K562 (cell line): ENCODE measurements at regions not wholly inside any gene's neighbourhood (a gene's known extent, or its start where the extent isn't known, plus 50 kb on each side); places are given as distances from the start of the nearest gene placed in this dataset.

ENCODE experiments used
- ATAC-seq: fragments of 200-7000 bp; cut with Tn5 transposase; 3 replicates; pipeline ENCODE4 v1.9.1; 2020; ENCODE audit warnings: moderate library complexity
- BruUV-seq: library from RNA; stranded (reverse); fragments of 400-500 nt; replicated peaks from 2 replicates; lab custom pipeline; 2021; lab: Mats Ljungman, UMichigan
- CTCF ChIA-PET: fragments of 300-600 bp; formaldehyde crosslinking; extraction: SDS; loops from one replicate; lab custom pipeline; 2021; ENCODE audit warnings: low intra/inter-chr PET ratio; lab: Yijun Ruan, JAX
- POLR2A ChIA-PET: fragments of 300-600, 350-650 bp; sonication (Branson Sonifier 250); formaldehyde crosslinking; extraction: SDS; loops from one replicate; lab custom pipeline; 2021; ENCODE audit warnings: antibody characterized with exemption, inconsistent platforms; lab: Yijun Ruan, JAX
- DNase-seq, 4 experiments: peaks; one replicate each; pipeline versions ENCODE4 v3.0.0 to v3.0.0-alpha.2; 2011 to 2018; ENCODE audit warnings: low spot score in 3 of 4, mixed read lengths in 3 of 4; ENCODE audit errors: extremely low read depth in 1 of 4
- FAIRE-seq: peaks from 2 replicates; lab custom pipeline; 2011; peaks lifted over from hg19 to GRCh38; lab: Jason Lieb, UNC
- H2AFZ ChIP-seq: 2 replicates; pipeline ENCODE4 v1.6.0; 2011; ENCODE audit warnings: low read depth, low read length, control low read depth, inconsistent platforms
- H3K27ac ChIP-seq: fragments of 200-600 bp; 3 replicates; pipeline ENCODE4 v1.8.0; 2011; ENCODE audit warnings: low read depth, mild to moderate bottlenecking, control low read depth, inconsistent platforms, low read length, moderate library complexity, mixed read lengths; ENCODE audit errors: extremely low read depth
- H3K27me3 ChIP-seq, 2 experiments: fragments of 300-600 bp in 1 of 2; 2 replicates in 1 of 2; 3 replicates in 1 of 2; pipeline versions ENCODE4 v1.6.0 to v1.8.0; 2011; ENCODE audit warnings: inconsistent platforms in 2 of 2, low read length in 2 of 2, mild to moderate bottlenecking in 1 of 2, mixed read lengths in 1 of 2, moderate library complexity in 1 of 2; ENCODE audit not compliant: control insufficient read depth in 2 of 2, insufficient read depth in 2 of 2
- H3K36me3 ChIP-seq: fragments of 300-600 bp; 3 replicates; pipeline ENCODE4 v1.8.0; 2011; ENCODE audit warnings: mild to moderate bottlenecking, low read length, inconsistent platforms; ENCODE audit not compliant: control insufficient read depth, insufficient read depth
- H3K4me1 ChIP-seq, 2 experiments: fragments of 200-600 bp in 1 of 2; replicated peaks in 1 of 2; 2 replicates in 1 of 2; 3 replicates in 1 of 2; pipeline versions ENCODE4 v1.5.1 to v1.8.0; 2011; ENCODE audit warnings: inconsistent platforms in 2 of 2, low read length in 2 of 2, mild to moderate bottlenecking in 1 of 2, mixed read lengths in 1 of 2, moderate library complexity in 1 of 2; ENCODE audit not compliant: control insufficient read depth in 2 of 2, insufficient read depth in 2 of 2
- H3K4me2 ChIP-seq: 2 replicates; pipeline ENCODE4 v1.6.1; 2011; ENCODE audit warnings: low read length, control low read depth, inconsistent platforms, mixed read lengths; ENCODE audit not compliant: insufficient read depth
- H3K4me3 ChIP-seq: fragments of 200-600 bp; sonication (generic), shearing (Covaris generic); 2 replicates; pipeline ENCODE4 v1.5.1; 2016; ENCODE audit warnings: control low read depth, inconsistent platforms
- H3K79me2 ChIP-seq: fragments of 200-600 bp; 3 replicates; pipeline ENCODE4 v1.8.0; 2011; ENCODE audit warnings: low read length, inconsistent platforms; ENCODE audit not compliant: control insufficient read depth, insufficient read depth
- H3K9ac ChIP-seq, 2 experiments: 2 replicates each; pipeline versions ENCODE4 v1.6.0 to v1.6.1; 2011; ENCODE audit warnings: low read depth in 2 of 2, low read length in 2 of 2, control low read depth in 1 of 2, inconsistent platforms in 1 of 2, mild to moderate bottlenecking in 1 of 2, mixed read lengths in 1 of 2; ENCODE audit not compliant: insufficient read depth in 1 of 2
- H3K9me1 ChIP-seq: one replicate; pipeline ENCODE4 v1.6.0; 2011; ENCODE audit warnings: inconsistent platforms, mild to moderate bottlenecking, low read length, moderate library complexity; ENCODE audit not compliant: control insufficient read depth, insufficient read depth
- H3K9me3 ChIP-seq: replicated peaks from 2 replicates; pipeline ENCODE4 v1.5.1; 2011; ENCODE audit warnings: low read depth, low read length, inconsistent platforms; ENCODE audit not compliant: control insufficient read depth, insufficient read depth
- H4K20me1 ChIP-seq: replicated peaks from 2 replicates; pipeline ENCODE4 v1.6.1; 2011; ENCODE audit warnings: low read length, inconsistent platforms, mixed read lengths; ENCODE audit not compliant: control insufficient read depth, insufficient read depth
- EGR1 ChIP-seq: fragments of 450-650 bp; conservative IDR thresholded peaks from 2 replicates; pipeline ENCODE4 v1.6.1; 2017; ENCODE audit warnings: mild to moderate bottlenecking
- JUND ChIP-seq, 2 experiments: IDR thresholded peaks; 2 replicates in 1 of 2; 3 replicates in 1 of 2; pipeline ENCODE4 v1.6.1; 2011; ENCODE audit warnings: borderline replicate concordance in 2 of 2, low read depth in 2 of 2, low read length in 2 of 2, improper control_type of control experiment in 1 of 2, missing biosample characterization in 1 of 2, missing genetic modification characterization in 1 of 2, missing genetic modification reagents in 1 of 2
- NFXL1 ChIP-seq: fragments of 450-650 bp; formaldehyde crosslinking; IDR thresholded peaks from 2 replicates; pipeline ENCODE4 v1.4.0; 2021; ENCODE audit warnings: mild to moderate bottlenecking
- OTX1 ChIP-seq: fragments of 450-650 bp; formaldehyde crosslinking; IDR thresholded peaks from 2 replicates; pipeline ENCODE4 v1.4.0; 2022; ENCODE audit warnings: mild to moderate bottlenecking
- ZNF766 ChIP-seq: fragments of 200-800 bp; sonication (Bioruptor generic); conservative IDR thresholded peaks from 2 replicates; pipeline ENCODE4 v1.6.1; 2016; ENCODE audit warnings: missing genetic modification characterization, missing compliant biosample characterization
- WGBS: fragments of 100-300 bp; shearing (Covaris generic); methylation state at CpG from one replicate; pipeline ENCODE4 v1.1.6; 2016; ENCODE audit warnings: low coverage, mixed read lengths; ENCODE audit not compliant: insufficient coverage; ENCODE audit errors: missing lambda C conversion rate; 5-methylcytosine and 5-hydroxymethylcytosine counted together
- in situ Hi-C: fragments of 300-500 bp; cut with MboI; formaldehyde crosslinking; loops from 4 replicates; pipeline ENCODE4 v1.15.0; 2018; ENCODE audit warnings: inconsistent platforms, mixed read lengths
- intact Hi-C: fragments of 100-400 bp; cut with micrococcal nuclease; formaldehyde crosslinking; loops from 2 replicates; pipeline ENCODE4 v1.14.2; 2022
- TF ChIP-seq, protein P1 (sequence below): IDR thresholded peaks from 3 replicates; pipeline ENCODE4 v1.6.1; 2011; ENCODE audit warnings: borderline replicate concordance, mild to moderate bottlenecking; ENCODE audit not compliant: insufficient read length, insufficient read depth
- TF ChIP-seq, protein P2 (sequence below): fragments of 250-450 bp; sonication (Bioruptor Pico); IDR thresholded peaks from 2 replicates; pipeline ENCODE4 v1.8.0; 2022; ENCODE audit warnings: moderate library complexity, mild to moderate bottlenecking, inconsistent platforms
- TF ChIP-seq, protein P3 (sequence below): fragments of 450-650 bp; IDR thresholded peaks from 2 replicates; pipeline ENCODE4 v1.6.1; 2016; ENCODE audit warnings: borderline replicate concordance
- TF ChIP-seq, protein P4 (sequence below), 2 experiments: IDR thresholded peaks in 1 of 2; conservative IDR thresholded peaks in 1 of 2; 2 replicates each; pipeline ENCODE4 v1.6.1; 2016; ENCODE audit warnings: low read depth in 2 of 2, mild to moderate bottlenecking in 1 of 2, missing compliant biosample characterization in 1 of 2, missing genetic modification characterization in 1 of 2, moderate library complexity in 1 of 2

DNA sequence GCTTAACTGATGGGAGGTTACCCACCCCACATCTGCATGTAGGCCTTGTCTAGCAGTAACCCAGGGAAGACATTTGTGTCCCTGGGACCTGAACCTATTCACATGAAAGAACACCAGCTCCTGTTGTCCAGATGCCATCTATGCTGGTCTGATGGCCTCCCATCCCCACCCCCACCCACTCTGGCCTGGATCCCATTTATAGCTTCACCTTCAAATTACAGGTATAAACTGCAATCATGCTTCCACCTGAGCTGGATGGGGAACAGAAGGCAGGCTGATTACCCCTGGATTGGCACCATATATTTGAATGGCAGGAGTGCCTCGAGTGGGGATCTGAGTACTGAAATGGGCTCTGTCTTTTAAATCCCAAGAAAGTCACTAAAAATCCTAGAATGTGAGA is 312.7 kb upstream of the USP24 start (continued):
- TF ChIP-seq, protein P1, sequence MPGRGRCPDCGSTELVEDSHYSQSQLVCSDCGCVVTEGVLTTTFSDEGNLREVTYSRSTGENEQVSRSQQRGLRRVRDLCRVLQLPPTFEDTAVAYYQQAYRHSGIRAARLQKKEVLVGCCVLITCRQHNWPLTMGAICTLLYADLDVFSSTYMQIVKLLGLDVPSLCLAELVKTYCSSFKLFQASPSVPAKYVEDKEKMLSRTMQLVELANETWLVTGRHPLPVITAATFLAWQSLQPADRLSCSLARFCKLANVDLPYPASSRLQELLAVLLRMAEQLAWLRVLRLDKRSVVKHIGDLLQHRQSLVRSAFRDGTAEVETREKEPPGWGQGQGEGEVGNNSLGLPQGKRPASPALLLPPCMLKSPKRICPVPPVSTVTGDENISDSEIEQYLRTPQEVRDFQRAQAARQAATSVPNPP, result no peak
- TF ChIP-seq, all 486 proteins: peak for 0

DNA sequence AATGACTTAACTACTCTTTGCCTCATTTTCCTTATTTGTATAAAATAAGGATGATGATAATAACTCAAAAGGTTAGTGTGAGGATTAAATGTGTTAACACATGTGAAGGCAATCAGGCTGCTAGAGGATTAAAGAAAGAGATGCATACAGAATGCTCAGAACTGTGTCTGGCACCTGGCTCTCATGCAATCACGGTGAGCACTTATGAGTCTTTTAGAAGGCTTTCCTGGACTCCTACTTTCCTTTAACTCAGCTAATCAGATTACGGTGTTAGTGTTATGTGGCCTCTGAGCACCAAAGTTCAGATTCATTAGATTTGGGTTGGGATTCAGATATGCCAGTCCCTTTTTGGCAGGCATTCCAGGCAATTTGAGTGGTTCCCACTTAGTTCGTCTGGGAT is 311.6 kb upstream of the USP24 start:
- no peaks in the 10 kb centered on the region for H3K9me1 ChIP-seq
- H3K4me2 ChIP-seq, result no peak overlapping the region
- intact Hi-C loops (no loop called here), in situ Hi-C loops (no loop called here)
- CTCF ChIA-PET, result no interaction called here
- BruUV-seq, result no TSS peak
- no peak overlapping the region for H3K4me3 ChIP-seq
- no peaks in the 10 kb centered on the region for H3K27me3 ChIP-seq
- no peak for FAIRE-seq
- H2AFZ ChIP-seq, result no peak overlapping the region
- POLR2A ChIA-PET, result interaction anchor here (0.8 to 1.2 kb wide), 2 partner anchors 8 to 1254 kb away, joined by 3 to 4 read pairs; no protein-coding TSS in a partner anchor
- no peaks in the 10 kb centered on the region for H3K9me3 ChIP-seq
- WGBS, result 2% methylated on average over 3 of the region's 3 CpGs
- H3K9ac ChIP-seq, result no peak overlapping the region
- no peak for DNase-seq
- no peaks in the 10 kb centered on the region for H3K4me1 ChIP-seq
- no peaks in the 10 kb centered on the region for H3K79me2 ChIP-seq
- no peak overlapping the region for H3K27ac ChIP-seq
- H4K20me1 ChIP-seq, result no peaks in the 10 kb centered on the region
- no peaks in the 10 kb centered on the region for H3K36me3 ChIP-seq
- ATAC-seq, result no peak
- TF ChIP-seq ZNF766 (no peak), JUND (IDR thresholded peaks at IDR 0.05; ENCODE audit: borderline replicate concordance, low read depth, low read length) (no peak), JUND (tag; IDR thresholded peaks at IDR 0.05; ENCODE audit: borderline replicate concordance, low read depth, low read length) (no peak), EGR1 (no peak), OTX1 (no peak), NFXL1 (CRISPR knock-in tag) (no peak)
- TF ChIP-seq, protein P2, sequence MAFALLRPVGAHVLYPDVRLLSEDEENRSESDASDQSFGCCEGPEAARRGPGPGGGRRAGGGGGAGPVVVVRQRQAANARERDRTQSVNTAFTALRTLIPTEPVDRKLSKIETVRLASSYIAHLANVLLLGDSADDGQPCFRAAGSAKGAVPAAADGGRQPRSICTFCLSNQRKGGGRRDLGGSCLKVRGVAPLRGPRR, result no peak
- TF ChIP-seq, protein P3, sequence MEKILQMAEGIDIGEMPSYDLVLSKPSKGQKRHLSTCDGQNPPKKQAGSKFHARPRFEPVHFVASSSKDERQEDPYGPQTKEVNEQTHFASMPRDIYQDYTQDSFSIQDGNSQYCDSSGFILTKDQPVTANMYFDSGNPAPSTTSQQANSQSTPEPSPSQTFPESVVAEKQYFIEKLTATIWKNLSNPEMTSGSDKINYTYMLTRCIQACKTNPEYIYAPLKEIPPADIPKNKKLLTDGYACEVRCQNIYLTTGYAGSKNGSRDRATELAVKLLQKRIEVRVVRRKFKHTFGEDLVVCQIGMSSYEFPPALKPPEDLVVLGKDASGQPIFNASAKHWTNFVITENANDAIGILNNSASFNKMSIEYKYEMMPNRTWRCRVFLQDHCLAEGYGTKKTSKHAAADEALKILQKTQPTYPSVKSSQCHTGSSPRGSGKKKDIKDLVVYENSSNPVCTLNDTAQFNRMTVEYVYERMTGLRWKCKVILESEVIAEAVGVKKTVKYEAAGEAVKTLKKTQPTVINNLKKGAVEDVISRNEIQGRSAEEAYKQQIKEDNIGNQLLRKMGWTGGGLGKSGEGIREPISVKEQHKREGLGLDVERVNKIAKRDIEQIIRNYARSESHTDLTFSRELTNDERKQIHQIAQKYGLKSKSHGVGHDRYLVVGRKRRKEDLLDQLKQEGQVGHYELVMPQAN, result no peak
- TF ChIP-seq, protein P4, sequence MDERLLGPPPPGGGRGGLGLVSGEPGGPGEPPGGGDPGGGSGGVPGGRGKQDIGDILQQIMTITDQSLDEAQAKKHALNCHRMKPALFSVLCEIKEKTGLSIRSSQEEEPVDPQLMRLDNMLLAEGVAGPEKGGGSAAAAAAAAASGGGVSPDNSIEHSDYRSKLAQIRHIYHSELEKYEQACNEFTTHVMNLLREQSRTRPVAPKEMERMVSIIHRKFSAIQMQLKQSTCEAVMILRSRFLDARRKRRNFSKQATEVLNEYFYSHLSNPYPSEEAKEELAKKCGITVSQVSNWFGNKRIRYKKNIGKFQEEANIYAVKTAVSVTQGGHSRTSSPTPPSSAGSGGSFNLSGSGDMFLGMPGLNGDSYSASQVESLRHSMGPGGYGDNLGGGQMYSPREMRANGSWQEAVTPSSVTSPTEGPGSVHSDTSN (CRISPR knock-in tag; IDR thresholded peaks at IDR 0.05; ENCODE audit: low read depth), result no peak
- TF ChIP-seq, protein P4 (tag; conservative IDR thresholded peaks at IDR 0.05; ENCODE audit: low read depth), result no peak
